Globus pallidus (tissue), 1 donor: ENCODE measurements at regions not wholly inside any gene's neighbourhood (a gene's known extent, or its start where the extent isn't known, plus 50 kb on each side); places are given as distances from the start of the nearest gene placed in this dataset.
"Not testable (repeated sequence)": the region's sequence is repeated elsewhere in the genome, so short reads cannot be mapped to it uniquely, and the experiment has no call there.

ENCODE experiments used
- DNase-seq: peaks from one replicate; pipeline ENCODE4 v3.0.0-alpha.2; 2015; ENCODE audit warnings: low spot score

- DNase-seq = no peak
These were observed 567.1 kb downstream of the EDEM1 start for GRCh38 chr3:5754602-5755001.

GRCh38 chr3:5756443-5756842 is 568.9 kb downstream of the EDEM1 start:
- DNase-seq = no peak

GRCh38 chr3:5757213-5757804 is 569.8 kb downstream of the EDEM1 start:
- DNase-seq = no peak

- no peak for DNase-seq
These were observed 571.2 kb downstream of the EDEM1 start for GRCh38 chr3:5758699-5759098.

GRCh38 chr3:5762506-5762905 is 575.0 kb downstream of the EDEM1 start:
- DNase-seq = no peak

GRCh38 chr3:5766848-5767247 is 579.3 kb downstream of the EDEM1 start:
- no peak for DNase-seq

GRCh38 chr3:5767304-5767703 is 579.8 kb downstream of the EDEM1 start:
- DNase-seq = no peak

GRCh38 chr3:5768281-5768945 is 580.9 kb downstream of the EDEM1 start:
- DNase-seq = no peak

- no peak for DNase-seq
These were observed 582.3 kb downstream of the EDEM1 start for GRCh38 chr3:5769825-5770224.

- no peak for DNase-seq
These were observed 586.8 kb downstream of the EDEM1 start for GRCh38 chr3:5774337-5774736.

- DNase-seq = not testable (repeated sequence)
These were observed 587.6 kb downstream of the EDEM1 start for GRCh38 chr3:5775100-5775499.

GRCh38 chr3:5784690-5785089 is 597.2 kb downstream of the EDEM1 start:
- no peak for DNase-seq

GRCh38 chr3:5787861-5788488 is 600.5 kb downstream of the EDEM1 start:
- DNase-seq = peak; percentile 33

- no peak for DNase-seq
These were observed 601.0 kb downstream of the EDEM1 start for GRCh38 chr3:5788496-5788895.

- no peak for DNase-seq
These were observed 604.1 kb downstream of the EDEM1 start for GRCh38 chr3:5791558-5791957.

- DNase-seq = no peak
These were observed 609.0 kb downstream of the EDEM1 start for GRCh38 chr3:5796541-5796940.

GRCh38 chr3:5798809-5799208 is 611.3 kb downstream of the EDEM1 start:
- no peak for DNase-seq

- no peak for DNase-seq
These were observed 611.9 kb downstream of the EDEM1 start for GRCh38 chr3:5799398-5799797.

GRCh38 chr3:5800965-5801364 is 613.5 kb downstream of the EDEM1 start:
- no peak for DNase-seq

GRCh38 chr3:5806192-5806591 is 618.7 kb downstream of the EDEM1 start:
- DNase-seq = no peak

GRCh38 chr3:5809586-5810246 is 622.2 kb downstream of the EDEM1 start:
- no peak for DNase-seq

- DNase-seq = no peak
These were observed 623.5 kb downstream of the EDEM1 start for GRCh38 chr3:5811016-5811415.

- no peak for DNase-seq
These were observed 626.0 kb downstream of the EDEM1 start for GRCh38 chr3:5813521-5813920.
